Esophagus mucosa (tissue), 1 donor: ENCODE measurements at regions not wholly inside any gene's neighbourhood (a gene's known extent, or its start where the extent isn't known, plus 50 kb on each side); places are given as distances from the start of the nearest gene placed in this dataset.

Experiments used
- ATAC-seq: fragments of 200-7000 bp; cut with Tn5 transposase; one replicate; pipeline ENCODE4 v1.9.1; 2020
- donor health status: DM: yes; HTN: yes; CAD: no.

DNA sequence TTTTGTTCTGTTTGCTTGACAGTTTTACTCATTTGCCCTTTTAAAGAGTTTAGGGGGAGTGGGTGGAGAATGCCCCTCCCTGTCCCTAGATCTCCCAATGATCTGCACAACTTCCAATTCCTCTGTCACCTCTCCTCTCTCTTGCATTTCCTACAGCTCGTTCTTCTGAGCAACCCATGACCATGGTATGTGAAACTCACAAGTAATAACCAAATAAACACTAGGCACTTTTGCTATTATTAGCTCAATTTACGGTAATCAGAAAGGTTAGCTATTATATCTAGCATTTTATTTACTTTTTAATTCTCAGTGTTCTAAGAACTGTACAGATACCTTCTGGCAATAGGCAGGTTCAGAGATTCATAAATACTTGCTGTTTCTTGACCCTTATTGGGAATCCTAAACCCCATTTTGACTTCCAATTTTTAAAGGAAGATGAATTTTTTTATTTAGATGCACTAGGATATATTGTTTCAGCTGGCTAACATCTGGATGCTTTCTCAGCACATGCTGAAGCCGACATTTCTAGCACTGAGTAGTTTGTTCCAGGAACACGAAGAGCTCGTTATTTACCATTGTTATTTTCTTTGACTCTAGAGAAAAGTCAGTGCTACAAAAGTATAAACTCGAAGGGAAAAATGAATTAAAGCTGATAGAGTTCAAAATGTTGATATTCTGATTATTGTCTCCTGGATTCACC is 194.7 kb upstream of the TLL1 start:
- no peak for ATAC-seq

DNA sequence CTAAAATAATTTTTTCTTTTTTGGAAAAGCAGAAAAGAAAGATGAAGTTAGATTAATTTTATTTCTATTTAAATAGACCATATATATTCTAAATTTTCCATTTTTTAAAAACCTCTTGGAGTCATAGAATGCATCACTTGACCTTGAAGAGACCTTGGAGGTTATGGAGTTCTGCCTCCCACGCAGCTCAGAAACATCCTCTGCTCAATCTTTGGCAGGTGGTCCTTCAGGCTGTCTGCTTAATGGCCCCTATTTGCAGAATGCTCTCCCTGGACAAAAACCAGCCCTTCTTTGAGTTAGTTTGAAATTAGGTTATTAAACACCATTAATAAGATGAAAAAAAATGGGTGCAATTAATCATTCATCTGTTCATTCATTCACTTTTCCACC is 194.1 kb upstream of the TLL1 start:
- no peak for ATAC-seq

DNA sequence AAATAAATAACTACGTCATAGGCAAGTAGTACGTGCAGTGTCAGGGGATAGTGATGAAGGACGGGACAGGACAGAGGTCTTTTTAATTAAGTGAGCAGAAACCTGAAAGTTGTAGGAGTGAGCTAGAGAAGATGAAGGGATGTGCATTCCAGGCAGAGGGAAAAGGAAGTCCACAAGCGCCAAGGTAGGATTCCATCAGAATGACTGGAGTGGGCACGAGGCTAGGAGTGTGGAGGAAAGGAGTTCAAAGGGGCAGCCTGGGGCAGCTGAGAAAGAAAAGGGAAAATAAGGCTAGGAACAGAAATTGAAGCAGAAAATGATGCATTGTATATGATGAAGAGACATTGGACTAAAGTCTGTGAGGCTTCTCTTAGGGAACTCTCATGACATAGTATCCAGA is 192.2 kb upstream of the TLL1 start:
- ATAC-seq, result no peak

DNA sequence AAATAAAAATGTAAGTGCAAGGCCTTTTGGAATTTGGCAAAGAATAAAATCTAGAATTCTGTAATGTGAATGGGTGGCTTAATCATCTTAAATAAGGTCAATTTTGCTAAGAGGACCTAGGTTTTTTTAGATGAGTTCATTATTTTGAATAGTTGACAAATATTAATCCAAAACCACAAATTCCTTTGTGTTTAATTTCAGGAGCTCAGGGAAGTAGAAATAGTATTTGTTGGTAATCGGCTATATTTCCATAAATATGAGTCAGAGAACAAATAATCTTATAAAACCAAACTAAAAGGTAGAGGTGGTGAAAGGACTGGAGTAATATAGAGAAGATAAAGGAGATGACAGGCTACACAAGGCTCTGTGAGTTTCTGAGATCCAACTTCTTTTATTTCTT is 190.4 kb upstream of the TLL1 start:
- no peak for ATAC-seq

DNA sequence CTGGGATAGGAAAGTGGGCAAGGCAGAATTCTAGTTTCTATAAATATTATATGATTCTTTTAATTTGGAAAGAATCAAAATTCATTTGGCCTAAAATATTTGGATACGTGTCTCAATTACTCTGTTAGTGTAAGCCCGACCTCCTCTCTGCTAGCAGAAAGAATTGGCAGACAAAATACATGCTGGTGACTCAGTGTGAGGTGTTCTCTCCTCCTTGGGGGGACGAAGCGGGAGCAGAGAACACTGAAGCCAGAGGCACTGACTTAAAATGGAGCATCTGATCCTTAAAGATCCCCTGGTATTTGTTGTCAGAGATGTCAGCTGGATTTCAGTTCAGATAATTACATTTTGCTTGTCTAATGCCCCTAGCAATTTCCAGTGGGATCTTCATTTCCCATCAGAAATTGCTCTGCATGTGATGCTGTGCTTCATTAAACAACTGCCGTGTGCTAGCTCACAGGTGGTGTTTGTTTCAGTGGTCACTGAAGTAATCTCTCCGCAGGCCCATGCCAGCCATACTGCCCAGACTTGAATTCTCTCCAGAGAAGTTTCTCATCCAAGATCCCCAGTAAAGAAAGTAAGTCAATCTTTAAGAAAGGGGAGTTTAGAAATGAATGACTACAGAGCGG is 188.7 kb upstream of the TLL1 start:
- ATAC-seq, result peak; percentile 67

DNA sequence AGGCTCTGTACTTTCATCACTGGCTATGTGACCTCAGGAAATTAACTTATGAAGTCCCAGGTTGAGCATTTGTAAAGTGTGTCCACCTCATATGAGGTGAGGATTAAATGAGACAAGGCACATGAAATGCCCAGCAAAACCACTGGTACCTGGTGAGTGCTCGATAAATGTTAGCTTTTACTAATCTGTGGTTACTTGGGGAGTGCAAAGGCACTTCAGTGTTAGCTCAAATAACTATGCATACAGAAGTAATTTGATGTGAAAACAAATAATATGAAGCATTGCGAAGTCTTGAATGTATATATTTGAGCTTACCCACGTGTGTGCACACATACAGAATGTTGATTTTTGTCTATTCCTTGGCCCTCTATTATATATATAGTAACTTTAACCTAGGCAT is 186.3 kb upstream of the TLL1 start:
- ATAC-seq, result no peak

DNA sequence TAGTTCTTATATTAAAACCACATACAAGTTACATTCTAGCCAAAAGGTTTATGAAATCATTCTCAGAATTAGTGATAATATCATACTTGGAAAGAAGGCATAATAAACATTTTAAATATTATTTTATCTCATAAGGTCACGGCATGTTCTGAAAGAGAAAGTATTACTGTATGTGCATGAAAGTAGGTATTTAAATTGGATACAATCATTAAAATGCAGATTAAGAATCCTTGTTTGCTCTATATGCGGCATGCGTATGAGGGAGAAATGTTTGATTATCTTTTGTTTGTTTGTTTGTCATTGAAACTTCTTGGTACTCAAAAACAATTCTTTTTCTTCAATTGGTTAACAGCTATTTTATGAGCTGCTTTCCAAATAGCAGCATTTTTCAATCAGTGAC is 183.9 kb upstream of the TLL1 start:
- ATAC-seq, result no peak

DNA sequence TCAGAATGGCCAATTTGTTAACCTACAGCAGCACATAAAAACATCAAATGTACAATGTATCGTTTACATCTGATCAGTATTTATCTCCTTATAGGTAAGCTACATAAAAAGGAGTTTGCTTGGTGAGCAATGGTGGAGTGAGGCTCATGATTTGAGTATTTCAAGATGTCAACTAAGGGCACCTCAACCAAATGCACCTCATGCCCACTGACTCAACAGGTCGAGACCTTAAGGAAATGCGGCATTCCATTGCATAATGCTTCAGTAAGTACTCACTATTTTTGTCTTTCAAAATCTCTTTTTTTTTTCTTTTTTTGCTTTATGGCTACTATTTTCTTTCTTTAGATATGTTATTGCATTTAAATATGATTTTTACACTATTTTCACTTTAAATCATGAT is 181.0 kb upstream of the TLL1 start:
- no peak for ATAC-seq

DNA sequence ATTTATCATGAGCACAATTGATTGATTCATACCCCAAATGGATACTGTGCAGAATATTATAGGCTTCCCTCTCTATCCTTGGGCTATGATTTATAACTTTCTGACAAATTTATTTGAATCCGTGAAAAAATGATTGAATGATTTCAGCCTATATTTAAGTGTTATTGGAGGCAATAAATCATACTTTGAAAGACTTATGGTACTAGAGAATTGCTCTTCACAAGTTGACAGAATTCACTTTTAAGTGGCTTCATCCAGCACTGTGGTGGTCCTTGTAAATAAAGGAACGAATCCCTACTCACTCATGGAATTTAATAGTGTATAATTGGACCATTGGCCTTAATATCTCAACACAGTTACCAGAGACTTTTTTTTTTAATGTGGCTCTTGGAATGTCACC is 174.8 kb upstream of the TLL1 start:
- ATAC-seq, result no peak

DNA sequence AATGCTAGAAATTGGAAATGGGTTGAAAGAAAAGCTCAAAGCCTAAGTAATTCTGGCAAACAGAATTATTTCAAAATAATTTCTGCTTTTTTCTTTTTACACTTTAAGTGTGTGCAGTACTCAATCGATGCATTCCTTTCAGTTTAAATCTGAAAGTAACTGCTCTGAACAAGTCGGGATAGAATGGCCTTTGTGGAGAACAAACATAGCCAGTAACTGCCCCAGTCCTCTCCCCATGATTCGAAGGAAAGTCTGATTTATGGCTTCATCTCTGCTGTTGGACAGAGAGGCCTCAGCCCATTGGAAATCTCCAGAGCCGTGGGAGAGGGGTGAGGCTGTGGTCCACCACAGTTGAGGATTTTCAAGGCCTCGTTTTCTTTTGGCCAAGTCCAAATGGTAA is 174.0 kb upstream of the TLL1 start:
- ATAC-seq, result no peak

DNA sequence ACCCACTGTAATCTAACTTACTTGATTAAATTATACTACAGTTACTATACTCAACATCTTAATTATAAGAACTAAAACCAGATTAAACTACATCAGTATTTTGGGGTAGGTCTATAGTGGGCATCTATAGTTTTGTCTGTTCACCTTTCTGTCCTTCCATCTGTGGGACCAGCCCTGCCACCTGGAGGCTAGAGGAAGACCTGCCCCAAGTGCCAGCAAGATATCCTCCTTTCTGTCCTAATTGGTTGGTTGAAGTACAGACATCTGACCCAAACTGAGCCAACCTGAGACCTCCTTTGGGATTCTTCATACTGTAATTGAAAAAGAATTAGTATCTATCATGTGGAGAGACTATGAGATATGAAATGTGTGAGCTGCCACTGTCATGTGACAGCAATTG is 172.2 kb upstream of the TLL1 start:
- ATAC-seq, result no peak

DNA sequence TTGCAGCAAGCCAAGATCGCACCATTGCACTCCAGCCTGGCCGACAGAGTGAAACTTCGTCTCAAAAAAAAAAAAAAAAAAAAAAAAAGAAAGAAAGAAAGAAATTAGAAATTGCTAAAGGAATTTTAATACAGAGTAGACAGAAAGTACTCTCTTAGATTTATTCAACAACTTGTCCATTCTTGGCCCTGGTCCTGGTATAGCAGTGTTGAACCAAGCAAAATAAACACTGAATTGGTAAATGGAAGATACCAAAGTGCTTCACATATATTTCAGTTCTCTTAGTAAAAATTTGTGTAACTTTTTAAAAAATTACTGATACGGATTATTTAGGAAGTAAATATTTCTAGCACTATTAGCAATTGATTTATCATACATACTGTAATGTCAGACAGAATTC is 165.9 kb upstream of the TLL1 start:
- ATAC-seq, result no peak

DNA sequence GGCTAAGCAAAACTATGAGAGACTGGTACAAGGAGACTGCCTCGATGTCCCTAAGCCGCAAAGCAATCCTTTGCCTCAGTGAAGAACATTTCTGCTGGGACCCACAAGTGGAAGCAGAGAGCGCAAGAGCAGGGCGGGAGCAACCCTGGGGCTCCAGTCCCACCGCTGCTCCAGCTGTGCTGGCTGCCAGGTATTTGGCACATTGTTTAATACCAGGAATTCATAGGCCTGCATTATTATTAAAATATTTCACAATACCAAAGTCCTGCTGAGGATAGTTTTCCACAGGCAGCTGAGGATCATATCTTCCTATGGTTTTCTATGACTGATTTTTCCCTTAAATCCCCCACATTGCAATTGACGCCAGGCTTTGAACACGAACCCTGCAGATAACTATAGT is 163.5 kb upstream of the TLL1 start:
- ATAC-seq, result no peak

DNA sequence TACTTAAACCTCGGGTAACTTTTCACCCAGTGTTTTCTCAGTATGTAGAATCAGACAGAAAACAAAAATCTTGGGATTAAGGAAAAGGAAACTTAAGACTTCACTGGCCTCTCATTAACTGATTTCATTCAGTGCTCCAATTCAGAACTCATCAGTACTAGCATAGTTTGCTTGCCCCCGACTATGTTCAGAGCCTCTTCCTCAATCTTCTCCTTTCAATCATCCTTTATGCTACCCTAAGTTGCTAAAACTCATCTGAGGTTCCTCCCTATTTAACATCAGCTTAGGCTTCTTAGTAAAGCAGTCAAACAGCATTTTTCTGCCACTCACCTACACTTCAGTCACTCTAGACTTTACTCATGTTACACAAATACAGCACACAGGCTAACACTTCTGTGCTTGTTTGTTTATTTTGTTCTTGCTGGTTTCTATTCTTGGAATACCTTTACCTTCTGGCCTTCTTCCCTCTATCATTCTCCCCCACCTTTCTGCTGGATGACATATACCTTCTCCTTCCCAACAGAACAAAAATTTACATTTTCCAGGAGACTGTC is 163.0 kb upstream of the TLL1 start:
- ATAC-seq, result peak; percentile 59

DNA sequence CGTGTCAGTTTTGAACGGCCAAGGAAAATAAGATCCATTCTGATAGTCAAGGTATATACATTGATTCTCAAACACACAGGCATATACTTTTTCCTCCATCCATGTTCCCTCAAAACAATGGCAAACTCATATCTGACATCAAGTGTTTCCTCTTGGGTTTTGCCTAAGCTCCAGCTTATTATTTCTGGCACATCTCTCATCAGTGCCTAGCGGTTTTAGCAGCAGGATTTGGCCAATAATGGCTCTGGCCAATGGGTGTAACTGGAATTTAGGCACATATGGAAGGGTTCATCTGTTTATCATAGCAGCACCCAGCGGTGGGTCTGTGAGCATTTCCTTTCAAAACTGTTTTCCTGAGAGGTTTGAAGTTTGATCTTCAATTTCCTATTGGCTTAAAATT is 161.6 kb upstream of the TLL1 start:
- no peak for ATAC-seq

DNA sequence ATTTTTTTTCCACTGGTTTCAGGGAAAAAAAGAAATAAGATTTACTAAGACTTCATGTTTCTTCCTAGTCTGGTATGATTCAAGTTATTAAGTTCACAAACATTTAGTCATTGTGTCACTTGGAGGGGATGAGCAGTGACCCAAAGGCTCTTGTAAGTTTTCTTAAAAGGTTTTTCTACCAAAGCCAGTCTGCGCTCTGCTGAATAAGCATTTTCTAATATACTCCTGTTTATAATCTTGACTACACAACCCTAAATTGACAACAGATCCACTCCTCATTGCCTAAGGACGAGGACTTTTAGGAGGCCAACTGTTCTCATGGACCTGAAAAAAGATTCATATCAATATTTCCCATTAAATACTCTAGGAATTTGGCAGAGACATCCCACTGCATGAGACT is 161.1 kb upstream of the TLL1 start:
- no peak for ATAC-seq

DNA sequence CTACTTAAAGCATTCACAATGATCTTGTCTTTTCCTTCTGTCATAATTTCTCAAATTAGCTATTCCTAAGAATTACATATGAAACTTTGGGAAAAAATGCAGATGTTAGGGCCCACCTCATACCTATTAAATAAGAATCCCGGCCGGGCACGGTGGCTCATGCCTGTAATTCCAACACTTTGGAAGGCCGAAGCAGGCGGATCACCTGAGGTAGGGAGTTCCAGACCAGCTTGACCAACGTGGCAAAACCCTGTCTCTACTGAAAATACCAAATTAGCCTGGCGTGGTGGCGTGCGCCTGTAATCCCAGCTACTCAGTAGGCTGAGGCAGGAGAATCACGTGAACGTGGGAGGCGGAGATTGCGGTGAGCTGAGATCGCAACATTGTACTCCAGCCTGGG is 158.4 kb upstream of the TLL1 start:
- ATAC-seq, result no peak

DNA sequence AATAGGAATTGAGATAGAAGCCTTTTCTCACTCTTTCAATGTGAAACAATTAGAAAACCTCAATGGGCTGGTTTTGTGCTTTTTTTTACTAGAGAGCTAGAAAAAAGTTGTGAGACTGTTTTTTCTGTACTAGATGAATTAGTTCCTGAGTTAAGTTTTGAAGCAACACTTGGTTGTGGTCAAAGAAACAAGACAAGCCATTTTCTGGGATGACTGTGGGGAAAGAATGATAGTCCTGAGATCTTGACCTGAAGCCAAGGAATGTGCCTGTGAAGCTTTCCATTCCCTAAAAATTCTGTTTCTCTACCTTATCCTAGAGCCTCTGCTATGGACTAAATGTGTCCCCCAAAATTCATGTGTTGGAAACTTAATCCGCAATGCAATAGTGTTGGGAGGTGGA is 157.8 kb upstream of the TLL1 start:
- ATAC-seq, result no peak

DNA sequence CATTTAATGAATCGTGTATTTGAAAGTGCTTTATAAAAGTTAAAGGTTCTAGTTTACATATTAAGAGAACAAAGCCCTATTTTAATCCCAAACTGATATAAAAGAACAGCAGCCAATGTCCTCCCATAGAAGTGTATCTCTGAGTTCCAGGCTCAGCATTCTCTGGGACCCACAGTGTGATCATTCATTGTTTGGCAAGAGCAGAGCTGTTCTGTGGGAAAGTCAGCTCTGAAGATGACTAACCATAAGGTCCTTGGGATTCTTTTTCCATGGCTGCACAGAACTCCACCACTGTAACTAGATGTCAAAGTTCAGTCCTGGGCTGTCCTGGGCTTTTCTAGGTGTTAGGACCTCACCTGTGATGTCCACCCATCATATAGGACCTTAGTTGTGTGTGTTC is 157.0 kb upstream of the TLL1 start:
- ATAC-seq, result no peak

DNA sequence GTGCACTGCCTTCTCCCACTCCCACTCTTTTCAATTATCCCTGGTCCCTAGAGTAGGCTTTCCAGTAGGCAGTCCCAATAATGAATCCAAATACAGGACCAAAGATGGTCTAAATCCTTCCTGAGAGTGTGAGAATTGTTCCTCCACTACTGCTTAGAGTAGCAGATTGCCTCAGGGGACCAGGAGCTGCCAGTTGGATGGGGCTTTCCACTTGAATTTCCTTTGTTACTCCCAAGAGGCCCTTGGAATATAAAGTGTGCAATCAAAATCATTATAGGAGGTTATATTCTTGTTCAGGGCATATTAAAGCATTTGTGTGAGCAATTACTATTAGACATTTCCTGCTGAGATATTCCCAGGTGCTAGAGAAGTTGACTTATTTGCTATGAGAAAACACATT is 156.6 kb upstream of the TLL1 start:
- ATAC-seq, result no peak

DNA sequence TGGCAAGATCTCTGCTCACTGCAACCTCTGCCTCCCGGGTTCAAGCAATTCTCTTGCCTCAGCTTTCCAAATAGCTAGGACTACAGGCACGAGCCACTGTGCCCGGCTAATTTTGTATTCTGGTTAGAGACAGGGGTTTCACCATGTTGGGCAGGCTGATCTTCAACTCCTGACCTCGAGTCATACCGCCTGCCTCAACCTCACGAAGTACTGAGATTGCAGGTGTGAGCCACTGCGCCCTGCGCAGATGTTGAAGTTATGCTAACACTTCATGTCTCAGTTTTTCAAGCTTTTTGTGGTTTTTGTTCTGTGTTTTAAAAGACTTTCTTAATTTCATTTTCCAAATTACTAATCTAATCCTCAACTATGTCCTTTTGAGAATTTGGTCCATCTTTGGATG is 154.4 kb upstream of the TLL1 start:
- no peak for ATAC-seq

DNA sequence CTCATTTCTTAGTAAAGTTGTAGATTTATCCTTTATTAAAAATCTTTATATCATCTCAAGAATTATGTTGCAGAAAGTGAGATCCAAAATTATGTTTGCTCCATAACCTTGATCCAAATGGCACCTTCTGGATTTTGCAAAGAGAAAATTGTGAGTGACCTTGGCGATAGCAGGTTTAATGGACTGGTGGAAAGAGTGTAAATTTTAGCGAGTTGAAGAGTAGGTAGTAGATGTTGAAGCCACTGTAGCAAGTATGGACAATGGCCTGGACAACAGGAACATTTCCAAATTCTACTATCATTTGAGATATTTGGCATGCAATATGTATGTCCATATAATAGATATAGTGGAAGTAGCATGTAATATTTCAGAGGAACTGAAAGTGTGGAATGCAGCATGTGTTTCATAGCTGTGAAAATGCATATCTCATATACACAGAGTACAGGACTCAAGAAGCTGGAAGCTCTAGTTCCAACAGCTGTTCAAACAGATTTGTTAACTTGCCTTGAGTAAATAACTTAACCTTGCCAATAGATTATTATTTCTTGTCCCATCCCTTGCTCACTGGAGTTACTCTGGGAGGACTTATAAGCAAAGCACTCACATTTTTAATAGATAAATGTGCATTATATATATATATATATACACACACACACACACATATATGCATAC is 152.5 kb upstream of the TLL1 start:
- no peak for ATAC-seq

DNA sequence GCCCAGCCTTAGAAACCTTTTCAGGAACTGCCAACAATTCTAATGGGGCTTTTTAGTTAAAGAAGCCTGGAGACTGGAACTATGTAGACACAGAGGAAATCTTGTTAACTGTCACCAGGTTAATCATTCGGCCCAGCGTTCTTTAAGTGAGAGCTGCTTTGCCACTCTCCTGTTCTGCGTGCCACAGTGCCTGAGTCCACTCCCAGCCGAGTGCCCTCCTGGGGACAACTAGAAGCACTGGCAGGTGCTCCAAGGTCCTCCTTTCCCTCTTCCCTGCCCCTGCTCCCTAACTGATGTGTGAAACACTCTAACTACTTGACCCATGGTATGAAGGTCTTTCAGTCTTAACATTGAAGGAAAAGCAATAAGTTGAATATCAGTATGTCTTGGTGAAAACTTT is 151.2 kb upstream of the TLL1 start:
- no peak for ATAC-seq
